ENCODE measurements at regions not wholly inside any gene's neighbourhood (a gene's known extent, or its start where the extent isn't known, plus 50 kb on each side); places are given as distances from the start of the nearest gene placed in this dataset.

DNA sequence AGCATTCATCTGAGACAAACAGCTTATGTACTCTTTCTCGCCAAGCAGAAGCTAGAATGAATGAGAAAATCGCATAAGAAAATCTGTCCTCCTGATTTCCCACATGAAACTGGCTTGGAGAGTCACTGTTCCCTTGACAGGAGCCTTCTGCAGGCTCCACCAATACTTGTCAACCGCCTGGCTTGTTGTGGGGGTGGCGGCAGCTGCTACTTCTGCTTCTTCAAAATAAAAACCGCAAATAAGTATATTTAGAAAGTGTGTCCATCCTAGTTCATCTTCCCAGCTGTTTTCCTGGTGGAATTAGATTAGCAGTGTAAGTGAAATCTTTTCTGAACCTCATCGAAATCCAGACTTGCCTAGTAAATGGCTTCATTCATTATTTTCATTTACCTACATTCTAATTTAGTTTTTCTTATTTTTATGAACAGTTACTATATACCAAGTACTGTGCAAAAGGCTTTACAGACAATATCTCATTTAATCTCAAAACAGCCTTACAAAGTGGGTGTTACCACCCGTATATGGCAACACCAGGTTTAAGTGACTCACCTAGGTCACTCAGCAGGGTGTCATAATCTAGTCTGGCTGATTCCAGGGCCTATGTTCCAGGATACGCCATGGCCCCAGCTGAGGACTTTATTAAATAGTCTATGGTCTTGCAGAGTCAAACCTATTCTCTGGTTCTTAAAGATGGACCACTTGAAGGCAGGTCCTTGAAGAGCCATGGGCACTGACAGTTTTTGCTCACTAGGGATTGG is 104.6 kb upstream of the IGFBP7 start:
- no peaks in the 10 kb centered on the region for H4K20me1 ChIP-seq (ENCODE audit: insufficient read depth, low read length)
- no peak overlapping the region for H3K27ac ChIP-seq (ENCODE audit: extremely low read length, insufficient read depth, low read length)
- no peaks in the 10 kb centered on the region for H3K9me3 ChIP-seq (ENCODE audit: low read length)
- ChIA-PET CTCF (ENCODE audit: low intra/inter-chr PET ratio, low total read pairs) (no interaction called here), POLR2A (no interaction called here)
- intact Hi-C loops (cut with micrococcal nuclease; ENCODE audit: unreplicated experiment) = no loop called here
- H3K36me3 ChIP-seq (replicated peaks in 1 of 2; ENCODE audit: control insufficient read depth in 1 of 2, insufficient read depth in 2 of 2, low read length in 2 of 2) = no peaks in the 10 kb centered on the region
- no peak overlapping the region for H3K4me3 ChIP-seq (replicated peaks in 1 of 3; ENCODE audit: insufficient read depth in 1 of 3, low read depth in 2 of 3, low read length in 3 of 3)
- ATAC-seq (no peak), DNase-seq (ENCODE audit: low spot score) (no peak), FAIRE-seq (no peak)
- no peaks in the 10 kb centered on the region for H3K79me2 ChIP-seq (ENCODE audit: insufficient read depth, low read length)
- H3K9ac ChIP-seq (ENCODE audit: insufficient read depth, low read depth, low read length) = no peak overlapping the region
- in situ Hi-C loops (cut with HindIII; ENCODE audit: extremely low pct_ligation_motif_present, low pct_unique_long_range_greater_than_20kb) = no loop called here
- no peak overlapping the region for H2AFZ ChIP-seq (ENCODE audit: low read length)
- 0 out of 5 replicates have a peak, but pooled peaks cover 0 to 2% of the 10 kb centered on the region in 2 experiments for H3K27me3 ChIP-seq (ENCODE audit: control insufficient read depth in 1 of 2, insufficient read depth in 2 of 2, low read length in 2 of 2)
- TF ChIP-seq ZEB1 (IDR thresholded peaks at IDR 0.05; ENCODE audit: insufficient replicate concordance, low read depth) (no peak), XRCC5 (optimal IDR thresholded peaks at IDR 0.05; ENCODE audit: low read length) (no peak), BRCA1 (CRISPR knock-in tag; IDR thresholded peaks at IDR 0.05) (no peak)
- TF ChIP-seq, protein P1, sequence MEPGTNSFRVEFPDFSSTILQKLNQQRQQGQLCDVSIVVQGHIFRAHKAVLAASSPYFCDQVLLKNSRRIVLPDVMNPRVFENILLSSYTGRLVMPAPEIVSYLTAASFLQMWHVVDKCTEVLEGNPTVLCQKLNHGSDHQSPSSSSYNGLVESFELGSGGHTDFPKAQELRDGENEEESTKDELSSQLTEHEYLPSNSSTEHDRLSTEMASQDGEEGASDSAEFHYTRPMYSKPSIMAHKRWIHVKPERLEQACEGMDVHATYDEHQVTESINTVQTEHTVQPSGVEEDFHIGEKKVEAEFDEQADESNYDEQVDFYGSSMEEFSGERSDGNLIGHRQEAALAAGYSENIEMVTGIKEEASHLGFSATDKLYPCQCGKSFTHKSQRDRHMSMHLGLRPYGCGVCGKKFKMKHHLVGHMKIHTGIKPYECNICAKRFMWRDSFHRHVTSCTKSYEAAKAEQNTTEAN (CRISPR knock-in tag; conservative IDR thresholded peaks at IDR 0.05) = no peak
- TF ChIP-seq, protein P2, sequence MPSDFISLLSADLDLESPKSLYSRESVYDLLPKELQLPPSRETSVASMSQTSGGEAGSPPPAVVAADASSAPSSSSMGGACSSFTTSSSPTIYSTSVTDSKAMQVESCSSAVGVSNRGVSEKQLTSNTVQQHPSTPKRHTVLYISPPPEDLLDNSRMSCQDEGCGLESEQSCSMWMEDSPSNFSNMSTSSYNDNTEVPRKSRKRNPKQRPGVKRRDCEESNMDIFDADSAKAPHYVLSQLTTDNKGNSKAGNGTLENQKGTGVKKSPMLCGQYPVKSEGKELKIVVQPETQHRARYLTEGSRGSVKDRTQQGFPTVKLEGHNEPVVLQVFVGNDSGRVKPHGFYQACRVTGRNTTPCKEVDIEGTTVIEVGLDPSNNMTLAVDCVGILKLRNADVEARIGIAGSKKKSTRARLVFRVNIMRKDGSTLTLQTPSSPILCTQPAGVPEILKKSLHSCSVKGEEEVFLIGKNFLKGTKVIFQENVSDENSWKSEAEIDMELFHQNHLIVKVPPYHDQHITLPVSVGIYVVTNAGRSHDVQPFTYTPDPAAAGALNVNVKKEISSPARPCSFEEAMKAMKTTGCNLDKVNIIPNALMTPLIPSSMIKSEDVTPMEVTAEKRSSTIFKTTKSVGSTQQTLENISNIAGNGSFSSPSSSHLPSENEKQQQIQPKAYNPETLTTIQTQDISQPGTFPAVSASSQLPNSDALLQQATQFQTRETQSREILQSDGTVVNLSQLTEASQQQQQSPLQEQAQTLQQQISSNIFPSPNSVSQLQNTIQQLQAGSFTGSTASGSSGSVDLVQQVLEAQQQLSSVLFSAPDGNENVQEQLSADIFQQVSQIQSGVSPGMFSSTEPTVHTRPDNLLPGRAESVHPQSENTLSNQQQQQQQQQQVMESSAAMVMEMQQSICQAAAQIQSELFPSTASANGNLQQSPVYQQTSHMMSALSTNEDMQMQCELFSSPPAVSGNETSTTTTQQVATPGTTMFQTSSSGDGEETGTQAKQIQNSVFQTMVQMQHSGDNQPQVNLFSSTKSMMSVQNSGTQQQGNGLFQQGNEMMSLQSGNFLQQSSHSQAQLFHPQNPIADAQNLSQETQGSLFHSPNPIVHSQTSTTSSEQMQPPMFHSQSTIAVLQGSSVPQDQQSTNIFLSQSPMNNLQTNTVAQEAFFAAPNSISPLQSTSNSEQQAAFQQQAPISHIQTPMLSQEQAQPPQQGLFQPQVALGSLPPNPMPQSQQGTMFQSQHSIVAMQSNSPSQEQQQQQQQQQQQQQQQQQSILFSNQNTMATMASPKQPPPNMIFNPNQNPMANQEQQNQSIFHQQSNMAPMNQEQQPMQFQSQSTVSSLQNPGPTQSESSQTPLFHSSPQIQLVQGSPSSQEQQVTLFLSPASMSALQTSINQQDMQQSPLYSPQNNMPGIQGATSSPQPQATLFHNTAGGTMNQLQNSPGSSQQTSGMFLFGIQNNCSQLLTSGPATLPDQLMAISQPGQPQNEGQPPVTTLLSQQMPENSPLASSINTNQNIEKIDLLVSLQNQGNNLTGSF (CRISPR knock-in tag; IDR thresholded peaks at IDR 0.05) = no peak
- H3K4me2 ChIP-seq (ENCODE audit: low read depth, low read length) = no peak overlapping the region
- WGBS (ENCODE audit: low lambda C conversion rate) = 4% methylated on average over 8 of the region's 8 CpGs
- no TSS peak for BruUV-seq (replicated peaks)
- no peaks in the 10 kb centered on the region for H3K4me1 ChIP-seq (ENCODE audit: insufficient read depth, low read length)

Measured in HepG2 (cell line).